HAP-1 (cell line): ENCODE measurements at regions not wholly inside any gene's neighbourhood (a gene's known extent, or its start where the extent isn't known, plus 50 kb on each side); places are given as distances from the start of the nearest gene placed in this dataset.

Experiments
- DNase-seq, 2 experiments: peaks; one replicate each; pipeline ENCODE4 v3.0.0-alpha.2; 2016 to 2020; ENCODE audit warnings: low spot score in 2 of 2
- H3K27me3 ChIP-seq: fragments of 250-450 bp; sonication (Bioruptor Pico); 2 replicates; pipeline ENCODE4 v1.5.1; 2020; ENCODE audit warnings: low read depth, mild to moderate bottlenecking, moderate library complexity
- H3K36me3 ChIP-seq: fragments of 250-450 bp; sonication (Bioruptor Pico); replicated peaks from 2 replicates; pipeline ENCODE4 v1.5.1; 2020; ENCODE audit warnings: mild to moderate bottlenecking
- H3K4me1 ChIP-seq: fragments of 250-450 bp; sonication (Bioruptor Pico); 2 replicates; pipeline ENCODE4 v1.5.1; 2020; ENCODE audit warnings: mild to moderate bottlenecking
- H3K4me3 ChIP-seq: fragments of 250-450 bp; sonication (Bioruptor Pico); 2 replicates; pipeline ENCODE4 v1.5.1; 2020; ENCODE audit warnings: mild to moderate bottlenecking, moderate library complexity
- H3K9me3 ChIP-seq: fragments of 250-450 bp; sonication (Bioruptor Pico); 2 replicates; pipeline ENCODE4 v1.5.1; 2020; ENCODE audit warnings: mild to moderate bottlenecking, moderate library complexity
- in situ Hi-C: fragments of 300-500 bp; cut with MboI; formaldehyde crosslinking; loops from 3 replicates; pipeline ENCODE4 v1.14.3; 2020; ENCODE audit warnings: low sequenced_read_pairs, inconsistent platforms, mixed read lengths

DNA sequence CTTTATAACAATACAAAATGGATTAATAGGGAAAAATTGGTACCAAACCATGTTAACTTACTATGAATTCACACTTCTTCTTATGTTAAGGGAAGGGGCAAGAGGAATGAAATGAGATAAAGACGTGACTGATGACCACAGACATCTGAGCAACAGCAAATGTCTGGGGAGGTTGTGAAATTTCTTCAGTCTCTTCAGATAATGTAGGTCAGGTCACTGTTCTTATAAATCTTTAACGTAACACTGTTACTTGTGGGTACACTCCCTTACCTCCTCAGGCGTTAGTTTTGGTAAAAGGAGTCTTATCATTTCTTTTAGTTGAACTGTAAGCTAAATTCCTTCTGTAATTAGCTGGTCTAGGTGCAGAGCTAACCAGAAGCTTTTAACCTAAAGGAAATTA lies 405.0 kb upstream of the LRFN5 start:
- Histone ChIP-seq H3K4me3 (no peak overlapping the region), H3K27me3 (no peaks in the 10 kb centered on the region), H3K9me3 (no peaks in the 10 kb centered on the region), H3K4me1 (0 out of 2 replicates have a peak, but pooled peaks cover 2% of the 10 kb centered on the region), H3K36me3 (no peaks in the 10 kb centered on the region)
- in situ Hi-C loops: no loop called here
- DNase-seq: no peak

DNA sequence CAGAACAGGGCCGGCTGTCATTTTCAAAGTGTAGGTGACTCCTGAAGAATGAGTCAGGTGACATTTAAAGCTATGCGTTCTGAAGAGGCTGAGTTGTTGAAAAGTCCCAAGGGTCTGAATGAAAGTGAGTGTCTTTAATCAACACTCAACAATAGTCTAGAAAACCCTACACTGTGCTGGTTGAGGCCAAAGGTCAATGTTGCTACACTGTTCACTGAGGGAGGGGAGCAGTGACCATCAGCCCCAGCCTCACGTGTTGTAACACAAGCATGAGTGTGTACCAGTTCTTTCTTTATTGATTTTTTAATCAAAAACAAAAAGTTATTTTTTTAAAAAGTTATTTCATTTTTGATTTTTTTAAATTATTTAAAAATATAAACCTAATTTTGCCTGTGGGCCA lies 418.8 kb upstream of the LRFN5 start:
- Histone ChIP-seq H3K36me3 (no peaks in the 10 kb centered on the region), H3K27me3 (no peaks in the 10 kb centered on the region), H3K4me3 (no peak overlapping the region), H3K9me3 (no peaks in the 10 kb centered on the region), H3K4me1 (no peaks in the 10 kb centered on the region)
- in situ Hi-C loops: no loop called here
- no peak for DNase-seq

DNA sequence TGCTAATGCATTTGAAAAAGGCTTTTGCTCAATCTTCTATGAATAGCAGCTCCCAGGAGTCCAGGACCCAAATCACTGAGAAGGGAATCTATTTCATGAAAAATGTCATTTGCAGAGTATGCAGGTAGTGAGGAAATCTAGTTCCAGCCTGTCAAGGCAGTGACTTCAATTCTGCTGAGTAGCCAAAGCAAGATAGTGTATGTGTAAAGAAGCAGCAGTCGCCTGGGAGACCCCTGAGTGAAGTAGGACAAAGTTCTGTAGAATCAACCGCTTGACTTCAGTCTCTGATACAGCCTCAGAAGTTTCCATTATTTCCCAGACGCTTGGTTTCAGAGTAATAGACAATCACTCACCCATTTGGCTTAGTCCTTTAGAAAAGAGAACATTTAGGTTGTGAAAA lies 435.6 kb upstream of the LRFN5 start:
- Histone ChIP-seq H3K27me3 (no peaks in the 10 kb centered on the region), H3K4me3 (no peak overlapping the region), H3K4me1 (no peaks in the 10 kb centered on the region), H3K9me3 (no peaks in the 10 kb centered on the region), H3K36me3 (no peaks in the 10 kb centered on the region)
- DNase-seq: no peak
- in situ Hi-C loops: no loop called here

DNA sequence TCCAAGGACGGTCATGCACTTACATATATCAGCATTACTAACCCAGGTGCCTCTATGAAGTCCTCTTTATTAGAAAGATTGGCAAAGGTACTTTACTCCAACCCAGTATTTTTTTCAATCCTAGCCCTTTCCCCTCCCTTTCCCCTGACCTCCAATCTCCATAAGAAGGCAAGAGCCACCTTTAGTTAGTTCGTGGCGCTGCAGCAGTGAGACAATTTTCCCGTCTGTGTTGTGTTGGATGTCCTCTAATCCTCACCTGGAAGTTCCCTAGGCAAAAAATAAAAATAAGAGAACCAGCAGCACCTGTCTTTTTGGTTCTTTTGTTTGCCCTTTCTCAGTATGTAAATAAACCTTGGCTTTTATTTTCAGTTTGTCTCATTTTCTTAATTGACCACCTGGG lies 439.6 kb upstream of the LRFN5 start:
- H3K27me3 ChIP-seq: no peaks in the 10 kb centered on the region
- no peaks in the 10 kb centered on the region for H3K4me1 ChIP-seq
- H3K9me3 ChIP-seq: no peaks in the 10 kb centered on the region
- H3K4me3 ChIP-seq: no peak overlapping the region
- in situ Hi-C loops: no loop called here
- DNase-seq: no peak
- no peaks in the 10 kb centered on the region for H3K36me3 ChIP-seq

DNA sequence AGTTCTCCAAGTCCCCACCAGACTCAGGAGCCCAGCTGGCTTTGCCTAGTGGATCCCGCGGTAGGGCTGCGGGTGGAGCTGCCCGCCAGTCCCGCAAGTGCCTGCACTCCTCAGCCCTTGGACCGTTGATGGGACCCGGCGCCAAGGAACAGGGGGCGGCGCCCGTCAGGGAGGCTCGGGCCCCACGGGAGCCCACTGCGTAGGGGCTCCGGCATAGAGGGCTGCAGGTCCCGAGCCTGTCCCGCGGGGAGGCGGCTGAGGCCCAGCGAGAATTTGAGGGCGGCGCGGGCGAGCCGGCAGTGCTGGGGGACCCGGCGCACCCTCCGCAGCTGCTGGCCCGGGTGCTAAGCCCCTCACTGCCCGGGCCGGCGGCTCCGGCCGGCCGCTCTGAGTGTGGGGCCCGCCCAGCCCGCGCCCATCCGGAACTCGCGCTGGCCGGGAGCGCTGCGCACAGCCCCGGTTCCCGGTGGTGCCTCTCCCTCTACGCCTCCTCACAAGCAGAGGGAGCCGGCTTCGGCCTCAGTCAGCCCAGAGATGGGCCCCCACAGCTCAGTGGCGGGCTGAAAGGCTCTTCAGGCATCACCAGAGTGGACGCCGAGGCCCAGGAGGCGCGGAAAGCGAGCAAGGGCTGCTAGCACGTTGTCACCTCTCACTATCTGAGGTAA lies 452.4 kb upstream of the LRFN5 start:
- no peak for DNase-seq
- H3K36me3 ChIP-seq: no peaks in the 10 kb centered on the region
- H3K9me3 ChIP-seq: no peaks in the 10 kb centered on the region
- in situ Hi-C loops: no loop called here
- no peak overlapping the region for H3K4me3 ChIP-seq
- H3K27me3 ChIP-seq: no peaks in the 10 kb centered on the region
- H3K4me1 ChIP-seq: no peaks in the 10 kb centered on the region

DNA sequence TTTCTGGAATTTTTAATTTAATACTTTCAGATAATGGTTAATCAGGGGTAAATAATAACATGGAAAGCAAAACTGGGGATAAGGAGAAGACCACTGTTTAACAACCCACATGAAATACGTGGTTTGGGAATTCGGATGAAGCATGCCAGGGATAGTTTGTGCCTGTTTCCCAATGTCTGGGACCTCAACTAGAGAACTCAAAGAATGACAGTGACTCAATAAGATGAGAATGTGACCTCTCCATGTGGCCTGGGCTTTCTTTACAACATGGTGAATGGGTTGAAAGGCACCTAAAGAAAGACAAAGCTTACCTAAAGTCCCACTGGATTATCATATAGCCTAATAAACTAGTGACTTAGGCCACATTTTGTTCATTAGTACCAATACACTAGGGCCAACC lies 460.3 kb upstream of the LRFN5 start:
- H3K9me3 ChIP-seq: no peaks in the 10 kb centered on the region
- no peak overlapping the region for H3K4me3 ChIP-seq
- H3K36me3 ChIP-seq: no peaks in the 10 kb centered on the region
- no peaks in the 10 kb centered on the region for H3K27me3 ChIP-seq
- no peaks in the 10 kb centered on the region for H3K4me1 ChIP-seq
- in situ Hi-C loops: no loop called here
- no peak for DNase-seq

DNA sequence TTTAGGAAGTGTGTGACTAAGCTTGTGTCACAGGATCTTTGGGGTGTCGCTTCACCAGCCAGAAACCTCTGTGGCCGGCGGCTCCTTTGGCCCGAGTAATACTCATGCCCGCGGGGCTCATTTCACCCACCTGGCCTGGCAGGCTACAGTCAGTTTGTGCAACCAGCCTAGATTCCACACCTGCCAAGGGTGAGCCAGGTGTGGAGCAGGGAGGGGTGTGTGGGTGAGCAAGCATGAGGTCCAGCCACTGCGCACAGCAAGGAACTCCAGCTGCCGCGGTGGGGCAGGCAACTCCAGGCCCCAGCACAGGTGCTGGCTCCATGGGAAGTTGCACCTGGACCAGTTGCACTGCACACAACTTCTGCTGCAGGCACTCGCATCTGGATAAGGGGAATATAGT lies 462.3 kb upstream of the LRFN5 start:
- in situ Hi-C loops: no loop called here
- Histone ChIP-seq H3K36me3 (no peaks in the 10 kb centered on the region), H3K27me3 (no peaks in the 10 kb centered on the region)

DNA sequence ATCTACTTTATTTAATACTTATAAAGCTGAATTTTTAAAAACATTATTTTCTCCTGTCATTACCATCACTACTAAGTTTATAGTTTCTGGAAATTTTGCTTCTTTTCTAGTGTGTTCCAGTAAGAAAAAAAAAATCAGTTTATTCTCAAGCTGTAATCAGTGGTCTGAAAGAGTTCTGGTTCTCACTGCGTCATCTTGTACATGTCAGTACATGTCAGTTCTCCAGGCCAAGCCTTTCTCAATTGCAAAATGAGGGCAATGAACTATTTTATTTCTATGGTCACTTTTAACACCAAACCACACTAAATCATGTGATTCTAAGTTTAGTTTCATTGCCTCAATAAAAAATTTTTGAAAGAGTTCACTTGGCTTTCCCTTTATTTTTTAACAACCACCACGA lies 468.9 kb upstream of the LRFN5 start:
- Histone ChIP-seq H3K36me3 (no peaks in the 10 kb centered on the region), H3K4me3 (no peak overlapping the region), H3K27me3 (no peaks in the 10 kb centered on the region), H3K4me1 (no peaks in the 10 kb centered on the region), H3K9me3 (no peaks in the 10 kb centered on the region)
- no peak for DNase-seq
- in situ Hi-C loops: no loop called here

More for the DNA sequence above, 462.3 kb upstream of the LRFN5 start:
- H3K4me3 ChIP-seq: no peak overlapping the region
- DNase-seq: no peak
- H3K4me1 ChIP-seq: no peaks in the 10 kb centered on the region
- H3K9me3 ChIP-seq: no peaks in the 10 kb centered on the region

DNA sequence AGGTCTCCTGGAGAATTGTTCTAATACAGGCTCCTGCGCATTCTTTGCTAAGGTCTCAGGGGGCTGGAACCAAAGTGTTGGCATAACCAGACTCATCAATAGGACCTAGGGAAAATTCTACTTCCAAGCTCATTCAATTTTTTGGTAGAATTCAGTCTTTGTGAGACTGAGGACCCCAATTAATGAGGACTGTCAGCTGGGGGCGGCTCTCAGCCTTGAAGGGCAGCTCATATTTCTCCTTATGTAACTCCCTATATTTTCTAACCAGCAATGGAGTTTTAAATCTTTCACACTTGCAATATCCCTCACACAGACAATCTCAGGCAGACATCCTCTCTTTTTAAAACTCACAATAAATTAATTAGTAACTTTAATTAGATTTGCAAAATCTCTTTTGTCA lies 476.4 kb upstream of the LRFN5 start:
- in situ Hi-C loops: no loop called here
- Histone ChIP-seq H3K36me3 (no peaks in the 10 kb centered on the region), H3K4me3 (no peak overlapping the region), H3K4me1 (no peaks in the 10 kb centered on the region), H3K9me3 (no peaks in the 10 kb centered on the region), H3K27me3 (no peaks in the 10 kb centered on the region)
- no peak for DNase-seq

DNA sequence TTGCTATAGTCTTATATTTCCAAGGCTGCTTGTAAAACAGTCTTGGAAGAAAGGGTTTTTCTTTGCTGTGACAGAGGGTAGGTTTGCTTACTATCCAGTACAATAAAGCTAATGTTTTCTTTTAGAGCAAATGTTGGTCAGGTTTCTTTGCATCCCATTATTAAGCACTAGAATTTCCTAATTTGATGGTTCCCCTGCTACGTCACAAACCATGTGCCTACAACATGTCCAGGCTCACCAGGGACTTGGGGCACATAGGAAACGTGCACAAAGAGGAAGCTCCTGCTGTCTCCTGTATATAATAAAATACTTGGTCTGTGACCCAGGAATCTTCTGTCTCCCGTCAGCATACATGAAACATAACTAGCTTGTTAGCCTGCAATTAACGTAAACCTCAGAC lies 486.3 kb upstream of the LRFN5 start:
- H3K9me3 ChIP-seq: no peaks in the 10 kb centered on the region
- DNase-seq: no peak
- in situ Hi-C loops: no loop called here
- H3K27me3 ChIP-seq: no peaks in the 10 kb centered on the region
- H3K4me1 ChIP-seq: no peaks in the 10 kb centered on the region
- no peaks in the 10 kb centered on the region for H3K36me3 ChIP-seq
- H3K4me3 ChIP-seq: no peak overlapping the region

DNA sequence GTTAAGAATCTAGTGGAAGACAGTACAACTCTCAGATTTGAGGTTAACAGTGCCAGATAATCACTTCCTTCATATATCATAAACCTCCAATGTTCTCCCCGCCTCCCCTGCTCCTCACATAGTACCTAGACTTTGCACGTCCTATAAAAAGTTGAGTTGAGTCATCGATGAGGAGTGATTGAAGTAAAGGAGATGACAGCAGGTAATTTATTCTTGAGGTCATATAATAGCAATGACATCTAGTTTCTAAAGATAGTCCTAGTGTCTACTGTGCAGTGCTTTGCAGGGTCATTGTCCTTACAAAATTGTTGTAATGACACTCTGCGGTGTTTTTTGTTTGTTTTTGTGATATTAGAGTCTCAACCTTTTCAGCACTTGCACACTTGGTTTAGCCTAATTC lies 510.5 kb upstream of the LRFN5 start:
- DNase-seq: no peak
- no peaks in the 10 kb centered on the region for H3K4me1 ChIP-seq
- H3K36me3 ChIP-seq: no peaks in the 10 kb centered on the region
- no peaks in the 10 kb centered on the region for H3K27me3 ChIP-seq
- H3K4me3 ChIP-seq: no peak overlapping the region
- no peaks in the 10 kb centered on the region for H3K9me3 ChIP-seq
- in situ Hi-C loops: no loop called here

DNA sequence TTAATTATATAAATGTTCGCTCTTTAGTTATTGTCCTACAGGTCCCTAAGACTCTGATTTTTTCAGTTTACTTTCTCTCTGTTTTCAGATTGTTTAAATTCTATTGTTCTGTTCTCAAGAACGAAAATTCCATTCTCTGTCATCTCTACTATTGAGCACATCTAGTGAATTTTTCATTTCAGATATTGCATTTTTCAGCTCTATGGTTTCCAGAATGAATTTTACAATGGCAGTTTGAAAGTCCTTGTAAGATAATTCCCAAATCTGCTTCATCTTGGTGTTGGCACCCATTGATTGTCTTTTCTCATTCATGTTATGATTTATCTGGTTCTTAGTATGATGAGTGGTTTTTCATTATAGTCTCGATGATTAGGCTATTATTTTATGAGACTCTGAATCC lies 519.6 kb upstream of the LRFN5 start:
- H3K9me3 ChIP-seq: no peaks in the 10 kb centered on the region
- H3K4me1 ChIP-seq: no peaks in the 10 kb centered on the region
- in situ Hi-C loops: no loop called here
- H3K36me3 ChIP-seq: no peaks in the 10 kb centered on the region
- H3K4me3 ChIP-seq: no peak overlapping the region
- H3K27me3 ChIP-seq: no peaks in the 10 kb centered on the region
- no peak for DNase-seq

DNA sequence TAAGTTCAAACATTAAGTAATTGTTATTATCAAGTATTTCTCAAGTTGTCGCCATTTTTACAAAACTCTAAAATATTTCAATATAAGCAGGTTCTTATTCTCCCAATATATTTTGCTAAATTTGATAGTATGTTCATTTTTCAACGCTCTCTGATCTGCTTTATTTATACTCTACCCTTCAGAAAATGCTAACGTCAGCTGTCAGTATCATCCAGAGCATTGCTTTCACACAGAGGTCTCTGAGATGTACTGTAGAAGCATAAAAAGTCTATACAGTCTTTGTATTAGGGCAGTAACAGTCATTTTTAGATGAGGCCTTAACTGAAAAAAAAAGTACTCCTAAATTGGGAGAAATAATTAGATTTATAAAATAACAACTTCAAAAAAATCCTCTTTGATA lies 533.1 kb upstream of the LRFN5 start:
- in situ Hi-C loops: no loop called here
- DNase-seq: no peak
- Histone ChIP-seq H3K9me3 (no peaks in the 10 kb centered on the region), H3K4me3 (no peak overlapping the region), H3K4me1 (no peaks in the 10 kb centered on the region), H3K27me3 (no peaks in the 10 kb centered on the region), H3K36me3 (no peaks in the 10 kb centered on the region)

DNA sequence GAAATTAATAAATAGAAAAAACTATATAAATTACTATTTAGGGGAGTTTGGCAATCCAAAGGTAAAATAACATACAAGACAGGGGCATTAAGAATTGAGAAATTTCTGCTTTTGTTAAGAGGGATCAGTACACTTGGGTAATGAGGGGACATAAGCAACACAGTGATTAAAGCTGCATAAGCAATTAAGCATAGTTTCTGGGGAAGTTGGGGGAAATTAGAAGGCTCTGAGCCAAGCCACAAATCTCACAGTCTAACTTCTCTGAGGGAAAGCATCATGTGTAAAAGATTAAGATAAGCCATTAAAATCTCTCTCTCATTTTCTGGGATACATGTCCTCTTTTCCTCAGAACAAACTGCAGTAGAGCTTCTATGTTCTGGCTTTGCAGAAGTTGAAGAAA lies 533.9 kb upstream of the LRFN5 start:
- H3K27me3 ChIP-seq: no peaks in the 10 kb centered on the region
- no peaks in the 10 kb centered on the region for H3K9me3 ChIP-seq
- in situ Hi-C loops: no loop called here
- H3K4me1 ChIP-seq: no peaks in the 10 kb centered on the region
- H3K4me3 ChIP-seq: no peak overlapping the region
- DNase-seq: no peak
- H3K36me3 ChIP-seq: no peaks in the 10 kb centered on the region

DNA sequence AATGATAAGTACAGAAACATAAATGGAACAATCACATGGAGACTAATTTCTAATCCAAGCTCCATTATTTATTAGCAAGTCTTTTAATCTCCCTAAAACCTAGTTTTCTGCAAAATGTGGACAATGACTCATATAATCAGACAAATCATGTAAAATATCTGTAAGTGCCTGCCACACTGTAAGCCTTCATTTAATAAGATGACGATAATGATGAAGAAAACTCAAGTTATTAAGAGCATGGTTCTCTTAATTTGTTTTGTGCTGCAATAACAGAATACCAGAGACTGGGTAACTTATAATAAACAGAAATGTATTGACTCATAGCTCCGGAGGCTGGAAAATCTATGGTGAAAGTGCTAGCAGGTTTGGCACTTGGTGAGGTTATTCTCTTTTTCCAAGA lies 535.3 kb upstream of the LRFN5 start:
- Histone ChIP-seq H3K4me3 (no peak overlapping the region), H3K9me3 (no peaks in the 10 kb centered on the region), H3K36me3 (no peaks in the 10 kb centered on the region), H3K4me1 (no peaks in the 10 kb centered on the region), H3K27me3 (no peaks in the 10 kb centered on the region)
- no peak for DNase-seq
- in situ Hi-C loops: no loop called here
